Neural cell (in vitro differentiated cells): ENCODE measurements at regions not wholly inside any gene's neighbourhood (a gene's known extent, or its start where the extent isn't known, plus 50 kb on each side); places are given as distances from the start of the nearest gene placed in this dataset.

Experiments used
- H2AFZ ChIP-seq: fragments of 200-600, 300-800 bp; sonication (generic), shearing (Covaris generic); 2 replicates; pipeline ENCODE4 v1.6.0; 2014; ENCODE audit warnings: low read depth, mild to moderate bottlenecking, antibody characterized with exemption, low read length, moderate library complexity
- H3F3A ChIP-seq: fragments of 200-600 bp; shearing (Covaris generic); 2 replicates; pipeline ENCODE4 v1.6.1; 2016; ENCODE audit warnings: mild to moderate bottlenecking, moderate library complexity, mixed read lengths, antibody characterized with exemption, low read length; ENCODE audit not compliant: insufficient read depth, poor library complexity, severe bottlenecking
- H3K27ac ChIP-seq: fragments of 200-600, 300-800 bp; sonication (generic), shearing (Covaris generic); 2 replicates; pipeline ENCODE4 v1.5.1; 2014; ENCODE audit warnings: mild to moderate bottlenecking, low read length, moderate library complexity
- H3K27me3 ChIP-seq: fragments of 300-800, 200-600 bp; sonication (generic), shearing (Covaris generic); 2 replicates; pipeline ENCODE4 v1.6.0; 2014; ENCODE audit warnings: mild to moderate bottlenecking, low read depth, low read length, moderate library complexity; ENCODE audit not compliant: insufficient read depth
- H3K36me3 ChIP-seq: fragments of 300-800, 200-600 bp; sonication (generic), shearing (Covaris generic); 2 replicates; pipeline ENCODE4 v1.5.1; 2014; ENCODE audit warnings: mild to moderate bottlenecking, antibody characterized with exemption, low read length, moderate library complexity; ENCODE audit not compliant: insufficient read depth
- H3K4me2 ChIP-seq: fragments of 300-800, 200-600 bp; sonication (generic), shearing (Covaris generic); 2 replicates; pipeline ENCODE4 v1.6.0; 2014; ENCODE audit warnings: mild to moderate bottlenecking, low read length
- H3K4me3 ChIP-seq: fragments of 300-800, 200-600 bp; sonication (generic), shearing (Covaris generic); 2 replicates; pipeline ENCODE4 v1.5.1; 2014; ENCODE audit warnings: mild to moderate bottlenecking, low read length, moderate library complexity
- H3K79me2 ChIP-seq: fragments of 200-600 bp; shearing (Covaris generic); replicated peaks from 2 replicates; pipeline ENCODE4 v1.6.0; 2014; ENCODE audit warnings: mild to moderate bottlenecking, low read length, moderate library complexity; ENCODE audit not compliant: insufficient read depth
- H3K9ac ChIP-seq: fragments of 300-800, 200-600 bp; sonication (generic), shearing (Covaris generic); 2 replicates; pipeline ENCODE4 v1.6.1; 2016; ENCODE audit warnings: mild to moderate bottlenecking, low read length, mixed read lengths
- H3K9me2 ChIP-seq: fragments of 200-600 bp; shearing (Covaris generic); 2 replicates; pipeline ENCODE4 v1.6.1; 2016; ENCODE audit warnings: mild to moderate bottlenecking, low read length, mixed read lengths; ENCODE audit not compliant: insufficient read depth
- H3K9me3 ChIP-seq: fragments of 200-600, 300-800 bp; sonication (generic), shearing (Covaris generic); 2 replicates; pipeline ENCODE4 v1.6.1; 2016; ENCODE audit warnings: mild to moderate bottlenecking, mixed run types, low read length, moderate library complexity, mixed read lengths
- H4K20me1 ChIP-seq: fragments of 200-600 bp; shearing (Covaris generic); 2 replicates; pipeline ENCODE4 v1.6.1; 2016; ENCODE audit warnings: mild to moderate bottlenecking, mixed run types; ENCODE audit not compliant: insufficient read depth
- EP300 ChIP-seq: fragments of 450-650 bp; conservative IDR thresholded peaks from 2 replicates; pipeline ENCODE4 v1.6.1; 2014; ENCODE audit warnings: antibody characterized with exemption, mild to moderate bottlenecking, moderate library complexity; ENCODE audit not compliant: poor library complexity, severe bottlenecking
- EZH2 ChIP-seq: fragments of 200-600, 300-800 bp; shearing (Covaris generic), sonication (generic); IDR thresholded peaks from 2 replicates; pipeline ENCODE4 v1.6.1; 2014; ENCODE audit warnings: antibody characterized with exemption, low read length, borderline replicate concordance, mild to moderate bottlenecking; ENCODE audit not compliant: insufficient read depth, poor library complexity, severe bottlenecking
- MXI1 ChIP-seq: fragments of 450-650 bp; conservative IDR thresholded peaks from 2 replicates; pipeline ENCODE4 v1.6.1; 2014; ENCODE audit warnings: antibody characterized with exemption, mild to moderate bottlenecking; ENCODE audit not compliant: poor library complexity, severe bottlenecking
- POLR2AphosphoS5 ChIP-seq: IDR thresholded peaks from 2 replicates; pipeline ENCODE4 v1.6.1; 2012
- RAD21 ChIP-seq: fragments of 450-650 bp; conservative IDR thresholded peaks from 2 replicates; pipeline ENCODE4 v1.6.1; 2014; ENCODE audit warnings: antibody characterized with exemption, mild to moderate bottlenecking, moderate library complexity
- SMC3 ChIP-seq: fragments of 450-650 bp; conservative IDR thresholded peaks from 2 replicates; pipeline ENCODE4 v1.6.1; 2014; ENCODE audit warnings: antibody characterized with exemption, mild to moderate bottlenecking, moderate library complexity; ENCODE audit not compliant: poor library complexity
- TAF1 ChIP-seq: IDR thresholded peaks from 2 replicates; pipeline ENCODE4 v1.6.1; 2012; ENCODE audit warnings: low read depth
- TF ChIP-seq, protein P1 (sequence below): fragments of 450-650 bp; IDR thresholded peaks from 2 replicates; pipeline ENCODE4 v1.5.1; 2014; ENCODE audit warnings: antibody characterized with exemption, mild to moderate bottlenecking, moderate library complexity; ENCODE audit not compliant: poor library complexity, severe bottlenecking
- TF ChIP-seq, protein P2 (sequence below): IDR thresholded peaks from 2 replicates; pipeline ENCODE4 v1.6.1; 2012; ENCODE audit warnings: borderline replicate concordance

DNA sequence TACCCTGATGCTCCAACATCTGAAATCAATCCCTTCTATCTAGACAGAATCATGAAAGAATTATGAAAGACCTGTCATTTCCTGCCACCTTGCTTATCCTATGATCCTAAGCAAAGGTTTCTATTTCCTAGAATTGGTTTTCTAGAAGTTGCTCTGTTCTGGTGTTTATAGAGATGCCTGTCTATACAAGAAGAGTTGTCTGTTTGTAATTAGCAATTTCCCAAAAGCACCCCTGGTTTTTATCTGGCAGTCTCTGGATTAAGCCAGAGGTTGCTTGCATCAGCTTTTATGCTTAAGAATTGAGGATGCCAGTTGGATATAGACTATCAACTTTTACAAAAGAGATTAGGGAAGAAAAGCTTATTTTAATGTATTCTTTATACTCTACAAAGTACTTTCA, 133.0 kb upstream of the EFNA5 start:
- Histone ChIP-seq H3K27ac (no peak overlapping the region), H3K9me3 (no peaks in the 10 kb centered on the region), H3K4me3 (no peak overlapping the region), H3K4me2 (no peak overlapping the region), H3K9me2 (no peaks in the 10 kb centered on the region), H2AFZ (no peak overlapping the region), H3K36me3 (no peaks in the 10 kb centered on the region), H4K20me1 (no peaks in the 10 kb centered on the region), H3K79me2 (no peaks in the 10 kb centered on the region), H3F3A (no peaks in the 10 kb centered on the region), H3K27me3 (no peaks in the 10 kb centered on the region), H3K9ac (no peak overlapping the region)
- TF ChIP-seq RAD21 (no peak), EP300 (no peak), SMC3 (no peak)

DNA sequence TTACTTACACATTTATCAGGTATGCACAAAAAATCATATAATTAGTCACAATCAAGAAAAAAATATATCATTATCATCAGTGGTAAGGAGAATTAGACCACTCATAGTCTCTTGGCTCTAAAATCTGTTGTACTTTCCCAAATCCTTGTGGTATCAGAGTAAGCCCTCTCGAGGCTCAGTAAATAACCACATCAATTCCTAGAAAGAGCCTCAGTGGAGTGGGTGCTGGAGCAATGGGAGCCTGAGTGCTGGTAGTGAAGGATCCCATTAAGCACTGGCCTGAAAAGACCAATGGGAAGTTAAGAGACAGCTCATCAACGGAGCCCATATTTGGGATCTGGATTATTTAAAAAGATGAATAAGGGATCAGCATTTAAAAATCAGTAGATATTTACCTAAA, 130.3 kb upstream of the EFNA5 start:
- H3K9me3 ChIP-seq = no peaks in the 10 kb centered on the region
- H3K27ac ChIP-seq = no peak overlapping the region
- H3K9me2 ChIP-seq = no peaks in the 10 kb centered on the region
- H3K36me3 ChIP-seq = no peaks in the 10 kb centered on the region
- no peaks in the 10 kb centered on the region for H3F3A ChIP-seq
- H4K20me1 ChIP-seq = no peaks in the 10 kb centered on the region
- H3K4me2 ChIP-seq = no peak overlapping the region
- no peak overlapping the region for H3K9ac ChIP-seq
- H3K27me3 ChIP-seq = no peaks in the 10 kb centered on the region
- no peak overlapping the region for H3K4me3 ChIP-seq
- TF ChIP-seq, protein P1, sequence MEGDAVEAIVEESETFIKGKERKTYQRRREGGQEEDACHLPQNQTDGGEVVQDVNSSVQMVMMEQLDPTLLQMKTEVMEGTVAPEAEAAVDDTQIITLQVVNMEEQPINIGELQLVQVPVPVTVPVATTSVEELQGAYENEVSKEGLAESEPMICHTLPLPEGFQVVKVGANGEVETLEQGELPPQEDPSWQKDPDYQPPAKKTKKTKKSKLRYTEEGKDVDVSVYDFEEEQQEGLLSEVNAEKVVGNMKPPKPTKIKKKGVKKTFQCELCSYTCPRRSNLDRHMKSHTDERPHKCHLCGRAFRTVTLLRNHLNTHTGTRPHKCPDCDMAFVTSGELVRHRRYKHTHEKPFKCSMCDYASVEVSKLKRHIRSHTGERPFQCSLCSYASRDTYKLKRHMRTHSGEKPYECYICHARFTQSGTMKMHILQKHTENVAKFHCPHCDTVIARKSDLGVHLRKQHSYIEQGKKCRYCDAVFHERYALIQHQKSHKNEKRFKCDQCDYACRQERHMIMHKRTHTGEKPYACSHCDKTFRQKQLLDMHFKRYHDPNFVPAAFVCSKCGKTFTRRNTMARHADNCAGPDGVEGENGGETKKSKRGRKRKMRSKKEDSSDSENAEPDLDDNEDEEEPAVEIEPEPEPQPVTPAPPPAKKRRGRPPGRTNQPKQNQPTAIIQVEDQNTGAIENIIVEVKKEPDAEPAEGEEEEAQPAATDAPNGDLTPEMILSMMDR = no peak
- TF ChIP-seq RAD21 (no peak), EZH2 (no peak), SMC3 (no peak), MXI1 (no peak), EP300 (no peak), TAF1 (no peak), POLR2AphosphoS5 (no peak)
- TF ChIP-seq, protein P2, sequence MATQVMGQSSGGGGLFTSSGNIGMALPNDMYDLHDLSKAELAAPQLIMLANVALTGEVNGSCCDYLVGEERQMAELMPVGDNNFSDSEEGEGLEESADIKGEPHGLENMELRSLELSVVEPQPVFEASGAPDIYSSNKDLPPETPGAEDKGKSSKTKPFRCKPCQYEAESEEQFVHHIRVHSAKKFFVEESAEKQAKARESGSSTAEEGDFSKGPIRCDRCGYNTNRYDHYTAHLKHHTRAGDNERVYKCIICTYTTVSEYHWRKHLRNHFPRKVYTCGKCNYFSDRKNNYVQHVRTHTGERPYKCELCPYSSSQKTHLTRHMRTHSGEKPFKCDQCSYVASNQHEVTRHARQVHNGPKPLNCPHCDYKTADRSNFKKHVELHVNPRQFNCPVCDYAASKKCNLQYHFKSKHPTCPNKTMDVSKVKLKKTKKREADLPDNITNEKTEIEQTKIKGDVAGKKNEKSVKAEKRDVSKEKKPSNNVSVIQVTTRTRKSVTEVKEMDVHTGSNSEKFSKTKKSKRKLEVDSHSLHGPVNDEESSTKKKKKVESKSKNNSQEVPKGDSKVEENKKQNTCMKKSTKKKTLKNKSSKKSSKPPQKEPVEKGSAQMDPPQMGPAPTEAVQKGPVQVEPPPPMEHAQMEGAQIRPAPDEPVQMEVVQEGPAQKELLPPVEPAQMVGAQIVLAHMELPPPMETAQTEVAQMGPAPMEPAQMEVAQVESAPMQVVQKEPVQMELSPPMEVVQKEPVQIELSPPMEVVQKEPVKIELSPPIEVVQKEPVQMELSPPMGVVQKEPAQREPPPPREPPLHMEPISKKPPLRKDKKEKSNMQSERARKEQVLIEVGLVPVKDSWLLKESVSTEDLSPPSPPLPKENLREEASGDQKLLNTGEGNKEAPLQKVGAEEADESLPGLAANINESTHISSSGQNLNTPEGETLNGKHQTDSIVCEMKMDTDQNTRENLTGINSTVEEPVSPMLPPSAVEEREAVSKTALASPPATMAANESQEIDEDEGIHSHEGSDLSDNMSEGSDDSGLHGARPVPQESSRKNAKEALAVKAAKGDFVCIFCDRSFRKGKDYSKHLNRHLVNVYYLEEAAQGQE = no peak
- H3K79me2 ChIP-seq = no peaks in the 10 kb centered on the region
- H2AFZ ChIP-seq = no peak overlapping the region

DNA sequence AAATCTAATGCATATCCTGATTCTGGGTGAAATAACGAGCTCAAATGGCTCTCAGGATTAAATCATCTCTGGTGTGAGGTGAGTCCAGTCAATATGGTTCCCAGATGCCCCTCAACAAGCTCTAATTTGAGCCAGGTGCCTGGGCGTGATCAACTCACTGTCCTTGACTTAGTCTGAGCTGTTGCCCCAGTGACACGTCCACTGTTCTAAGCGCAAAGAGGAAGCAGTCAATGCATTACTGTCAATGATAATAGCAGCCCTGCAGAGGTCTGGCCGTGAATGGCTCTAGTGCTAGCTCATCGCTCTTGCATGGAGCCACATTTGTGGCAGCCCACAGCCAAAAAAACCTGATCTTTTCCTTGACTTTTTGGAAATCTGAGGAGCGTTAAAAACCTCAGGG, 128.6 kb upstream of the EFNA5 start:
- H3K4me2 ChIP-seq = no peak overlapping the region
- H3K36me3 ChIP-seq = no peaks in the 10 kb centered on the region
- H3K9me3 ChIP-seq = no peaks in the 10 kb centered on the region
- no peaks in the 10 kb centered on the region for H4K20me1 ChIP-seq
- H3F3A ChIP-seq = no peaks in the 10 kb centered on the region
- H3K27me3 ChIP-seq = no peaks in the 10 kb centered on the region
- H3K9me2 ChIP-seq = no peaks in the 10 kb centered on the region
- H3K4me3 ChIP-seq = no peak overlapping the region
- H3K79me2 ChIP-seq = no peaks in the 10 kb centered on the region
- H3K9ac ChIP-seq = no peak overlapping the region
- no peak for TF ChIP-seq SMC3
- no peak for TF ChIP-seq RAD21
- H3K27ac ChIP-seq = no peak overlapping the region
- H2AFZ ChIP-seq = no peak overlapping the region
